ENCODE measurements at regions not wholly inside any gene's neighbourhood (a gene's known extent, or its start where the extent isn't known, plus 50 kb on each side); places are given as distances from the start of the nearest gene placed in this dataset.

DNA sequence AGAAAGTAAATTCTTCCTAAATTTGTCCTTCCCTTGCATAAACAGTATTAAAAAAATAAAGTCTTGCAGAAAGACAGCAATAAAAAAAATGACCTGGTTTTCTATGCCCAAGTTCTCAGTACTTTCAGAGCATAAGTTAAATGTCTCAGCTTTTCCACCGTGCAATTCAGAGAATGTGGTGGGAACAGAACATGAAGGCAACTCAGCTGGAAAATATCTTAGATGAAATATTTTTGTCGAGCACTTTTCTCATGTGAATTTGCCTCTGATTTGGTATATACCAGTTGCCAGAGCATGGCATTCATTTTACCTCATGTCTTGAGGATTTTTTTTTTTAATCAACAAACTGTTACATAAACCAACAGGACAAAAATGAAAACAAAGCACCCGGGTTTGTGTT, 176.1 kb downstream of the CETN3 start:
- Histone ChIP-seq H3K9me3 (no peaks in the 10 kb centered on the region), H3K27me3 (replicated peaks in 1 of 7) (no peaks in the 10 kb centered on the region), H3K4me3 (no peak overlapping the region), H3K36me3 (no peaks in the 10 kb centered on the region), H3K27ac (no peak overlapping the region), H3K4me1 (no peaks in the 10 kb centered on the region)
- intact Hi-C loops (cut with DNase I; ENCODE audit: low total_unique reads) = no loop called here
- TF ChIP-seq POLR2AphosphoS5 (IDR thresholded peaks at IDR 0.05) = no peak
- TF ChIP-seq POLR2A (IDR thresholded peaks at IDR 0.05) = no peak
- TF ChIP-seq, protein P1, sequence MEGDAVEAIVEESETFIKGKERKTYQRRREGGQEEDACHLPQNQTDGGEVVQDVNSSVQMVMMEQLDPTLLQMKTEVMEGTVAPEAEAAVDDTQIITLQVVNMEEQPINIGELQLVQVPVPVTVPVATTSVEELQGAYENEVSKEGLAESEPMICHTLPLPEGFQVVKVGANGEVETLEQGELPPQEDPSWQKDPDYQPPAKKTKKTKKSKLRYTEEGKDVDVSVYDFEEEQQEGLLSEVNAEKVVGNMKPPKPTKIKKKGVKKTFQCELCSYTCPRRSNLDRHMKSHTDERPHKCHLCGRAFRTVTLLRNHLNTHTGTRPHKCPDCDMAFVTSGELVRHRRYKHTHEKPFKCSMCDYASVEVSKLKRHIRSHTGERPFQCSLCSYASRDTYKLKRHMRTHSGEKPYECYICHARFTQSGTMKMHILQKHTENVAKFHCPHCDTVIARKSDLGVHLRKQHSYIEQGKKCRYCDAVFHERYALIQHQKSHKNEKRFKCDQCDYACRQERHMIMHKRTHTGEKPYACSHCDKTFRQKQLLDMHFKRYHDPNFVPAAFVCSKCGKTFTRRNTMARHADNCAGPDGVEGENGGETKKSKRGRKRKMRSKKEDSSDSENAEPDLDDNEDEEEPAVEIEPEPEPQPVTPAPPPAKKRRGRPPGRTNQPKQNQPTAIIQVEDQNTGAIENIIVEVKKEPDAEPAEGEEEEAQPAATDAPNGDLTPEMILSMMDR (IDR thresholded peaks at IDR 0.05 in 8 of 11, conservative IDR thresholded peaks at IDR 0.05 in 3 of 11) = no peak
- no peak for DNase-seq
- WGBS, 5 donors = 78 to 89% (median 84%) methylated on average over 3 of the region's 3 CpGs

DNA sequence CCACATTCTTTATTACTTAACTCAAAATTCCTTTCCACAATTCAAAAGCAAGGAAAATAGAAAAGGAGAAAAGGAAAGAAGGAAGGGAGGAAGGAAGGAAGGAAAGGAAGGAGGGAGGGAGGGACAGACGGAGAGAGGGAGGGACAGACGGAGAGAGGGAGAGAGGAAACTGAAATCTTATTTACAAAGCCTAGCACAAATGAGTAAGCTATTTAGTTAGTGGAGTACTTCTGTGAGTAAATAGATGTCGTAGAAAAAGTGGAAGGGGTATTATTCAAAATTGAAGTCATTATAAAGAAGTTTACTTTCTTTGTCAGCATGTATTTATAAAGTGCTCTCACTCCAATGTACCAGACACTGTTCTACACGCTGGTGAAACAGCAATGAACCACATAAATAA, 177.9 kb downstream of the CETN3 start:
- Histone ChIP-seq H3K27me3 (replicated peaks in 1 of 7) (no peaks in the 10 kb centered on the region), H3K9me3 (no peaks in the 10 kb centered on the region), H3K4me3 (no peak overlapping the region), H3K4me1 (no peaks in the 10 kb centered on the region), H3K27ac (no peak overlapping the region), H3K36me3 (no peaks in the 10 kb centered on the region)
- intact Hi-C loops (cut with DNase I; ENCODE audit: low total_unique reads) = no loop called here
- TF ChIP-seq POLR2AphosphoS5 (IDR thresholded peaks at IDR 0.05) (no peak), POLR2A (IDR thresholded peaks at IDR 0.05) (no peak)
- TF ChIP-seq, protein P1 (IDR thresholded peaks at IDR 0.05 in 8 of 11, conservative IDR thresholded peaks at IDR 0.05 in 3 of 11) = no peak
- 55 to 73% (median 63%) methylated on average over 4 of the region's 4 CpGs for WGBS, 5 donors
- DNase-seq = no peak

DNA sequence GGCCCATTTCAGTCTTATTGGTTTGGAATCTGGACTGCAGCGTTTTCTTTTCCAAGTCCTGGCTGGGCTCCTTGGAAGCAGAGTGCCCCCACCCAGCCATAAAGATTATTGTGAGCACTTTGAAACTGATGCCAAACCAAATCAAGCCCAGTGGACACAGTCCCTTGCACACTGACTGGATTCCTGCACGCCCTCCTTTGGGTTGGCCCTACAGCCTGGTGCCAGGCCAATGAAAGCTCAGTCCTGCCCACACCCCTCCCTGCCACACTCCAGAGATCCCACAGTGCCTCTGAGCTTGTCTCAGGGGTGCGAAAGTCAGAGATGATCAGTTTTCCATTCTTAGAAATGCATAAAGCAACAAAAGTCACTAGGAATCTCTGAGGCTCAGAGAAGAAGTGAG, 181.9 kb downstream of the CETN3 start:
- no peaks in the 10 kb centered on the region for H3K27me3 ChIP-seq (replicated peaks in 1 of 7)
- no peaks in the 10 kb centered on the region for H3K9me3 ChIP-seq

DNA sequence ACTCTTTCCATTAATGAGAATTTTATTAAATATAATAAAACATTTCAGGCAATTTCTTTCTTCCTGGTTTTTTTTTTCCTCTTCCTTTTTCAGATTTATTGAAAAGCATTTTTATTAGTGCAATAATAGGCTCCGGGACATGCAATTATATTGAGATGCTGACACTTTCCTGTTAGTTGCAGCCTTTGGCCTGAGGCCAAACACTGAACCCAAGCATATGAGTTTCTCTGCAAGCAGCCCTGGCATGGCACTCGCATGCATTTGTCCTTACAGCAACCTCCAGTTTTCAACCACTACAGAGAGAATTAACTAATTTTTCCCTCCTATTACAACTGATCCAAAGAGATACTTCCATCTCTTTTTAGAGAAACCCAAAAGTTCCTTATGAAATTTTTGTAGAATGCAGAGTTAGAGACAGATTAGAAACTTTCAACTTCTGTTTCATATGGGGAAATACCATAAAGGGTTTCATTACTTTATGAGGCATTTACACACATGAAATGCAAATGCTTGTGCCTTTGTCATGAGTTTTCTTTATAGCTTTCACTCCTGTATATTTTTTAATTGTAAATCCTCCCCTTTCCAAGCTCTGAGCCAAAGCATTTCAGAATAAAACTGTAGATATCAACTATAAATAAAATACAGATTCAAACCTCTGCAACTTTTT, 183.0 kb downstream of the CETN3 start:
- WGBS, 5 donors = 36 to 65% (median 48%) methylated on average over 2 of the region's 2 CpGs
- no peaks in the 10 kb centered on the region for H3K9me3 ChIP-seq
- no peak for TF ChIP-seq POLR2AphosphoS5 (IDR thresholded peaks at IDR 0.05)
- TF ChIP-seq, protein P1 (IDR thresholded peaks at IDR 0.05 in 8 of 11, conservative IDR thresholded peaks at IDR 0.05 in 3 of 11) = no peak
- TF ChIP-seq POLR2A (IDR thresholded peaks at IDR 0.05) = no peak
- no peak overlapping the region for H3K4me3 ChIP-seq
- no peaks in the 10 kb centered on the region for H3K4me1 ChIP-seq
- no peaks in the 10 kb centered on the region for H3K27me3 ChIP-seq (replicated peaks in 1 of 7)
- no peak overlapping the region for H3K27ac ChIP-seq
- intact Hi-C loops (cut with DNase I; ENCODE audit: low total_unique reads) = no loop called here
- no peaks in the 10 kb centered on the region for H3K36me3 ChIP-seq
- DNase-seq = no peak

More for the DNA sequence above, 181.9 kb downstream of the CETN3 start:
- Histone ChIP-seq H3K36me3 (no peaks in the 10 kb centered on the region), H3K27ac (no peak overlapping the region), H3K4me3 (no peak overlapping the region), H3K4me1 (no peaks in the 10 kb centered on the region)
- TF ChIP-seq, protein P1 (IDR thresholded peaks at IDR 0.05 in 8 of 11, conservative IDR thresholded peaks at IDR 0.05 in 3 of 11) = no peak
- TF ChIP-seq POLR2A (IDR thresholded peaks at IDR 0.05) (no peak), POLR2AphosphoS5 (IDR thresholded peaks at IDR 0.05) (no peak)
- no peak for DNase-seq
- 58 to 84% (median 77%) methylated on average over 3 of the region's 3 CpGs for WGBS, 5 donors
- intact Hi-C loops (cut with DNase I; ENCODE audit: low total_unique reads) = no loop called here

Data from spleen (tissue), 11 donors.